ENCODE measurements at regions not wholly inside any gene's neighbourhood (a gene's known extent, or its start where the extent isn't known, plus 50 kb on each side); places are given as distances from the start of the nearest gene placed in this dataset.

DNA sequence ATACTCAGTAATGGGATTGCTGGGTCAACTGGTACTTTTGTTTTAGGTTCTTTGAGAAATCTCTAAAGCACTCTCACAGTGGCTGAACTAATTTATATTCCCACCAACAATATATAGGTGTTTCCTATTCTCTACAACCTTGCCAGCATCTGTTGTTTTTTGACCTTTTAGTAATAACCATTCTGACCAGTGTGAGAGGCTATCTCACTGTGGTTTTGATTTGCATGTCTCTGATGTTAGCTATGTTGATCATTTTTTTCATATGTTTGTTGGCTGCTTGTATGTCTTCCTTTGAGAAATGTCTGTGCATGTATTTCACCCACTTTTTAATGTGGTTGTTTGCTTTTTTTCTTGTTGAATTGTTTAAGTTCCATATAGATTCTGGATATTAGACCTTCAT is 98.2 kb upstream of the DCBLD2 start:
- intact Hi-C loops (cut with DNase I; ENCODE audit: low total_unique reads) = no loop called here
- H3K4me3 ChIP-seq = no peak overlapping the region
- no peaks in the 10 kb centered on the region for H3K36me3 ChIP-seq
- no peaks in the 10 kb centered on the region for H3K4me1 ChIP-seq
- H3K27ac ChIP-seq = no peak overlapping the region
- no peaks in the 10 kb centered on the region for H3K27me3 ChIP-seq
- no peak for TF ChIP-seq POLR2A (IDR thresholded peaks at IDR 0.05)
- TF ChIP-seq EP300 (IDR thresholded peaks at IDR 0.05) = no peak
- TF ChIP-seq, protein P1, sequence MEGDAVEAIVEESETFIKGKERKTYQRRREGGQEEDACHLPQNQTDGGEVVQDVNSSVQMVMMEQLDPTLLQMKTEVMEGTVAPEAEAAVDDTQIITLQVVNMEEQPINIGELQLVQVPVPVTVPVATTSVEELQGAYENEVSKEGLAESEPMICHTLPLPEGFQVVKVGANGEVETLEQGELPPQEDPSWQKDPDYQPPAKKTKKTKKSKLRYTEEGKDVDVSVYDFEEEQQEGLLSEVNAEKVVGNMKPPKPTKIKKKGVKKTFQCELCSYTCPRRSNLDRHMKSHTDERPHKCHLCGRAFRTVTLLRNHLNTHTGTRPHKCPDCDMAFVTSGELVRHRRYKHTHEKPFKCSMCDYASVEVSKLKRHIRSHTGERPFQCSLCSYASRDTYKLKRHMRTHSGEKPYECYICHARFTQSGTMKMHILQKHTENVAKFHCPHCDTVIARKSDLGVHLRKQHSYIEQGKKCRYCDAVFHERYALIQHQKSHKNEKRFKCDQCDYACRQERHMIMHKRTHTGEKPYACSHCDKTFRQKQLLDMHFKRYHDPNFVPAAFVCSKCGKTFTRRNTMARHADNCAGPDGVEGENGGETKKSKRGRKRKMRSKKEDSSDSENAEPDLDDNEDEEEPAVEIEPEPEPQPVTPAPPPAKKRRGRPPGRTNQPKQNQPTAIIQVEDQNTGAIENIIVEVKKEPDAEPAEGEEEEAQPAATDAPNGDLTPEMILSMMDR (IDR thresholded peaks at IDR 0.05) = no peak
- TF ChIP-seq POLR2AphosphoS5 (IDR thresholded peaks at IDR 0.05) = no peak
- H3K9me3 ChIP-seq = peaks cover 0 to 6% (median 0%) of the 10 kb centered on the region in 4 donors
- no peak for DNase-seq

DNA sequence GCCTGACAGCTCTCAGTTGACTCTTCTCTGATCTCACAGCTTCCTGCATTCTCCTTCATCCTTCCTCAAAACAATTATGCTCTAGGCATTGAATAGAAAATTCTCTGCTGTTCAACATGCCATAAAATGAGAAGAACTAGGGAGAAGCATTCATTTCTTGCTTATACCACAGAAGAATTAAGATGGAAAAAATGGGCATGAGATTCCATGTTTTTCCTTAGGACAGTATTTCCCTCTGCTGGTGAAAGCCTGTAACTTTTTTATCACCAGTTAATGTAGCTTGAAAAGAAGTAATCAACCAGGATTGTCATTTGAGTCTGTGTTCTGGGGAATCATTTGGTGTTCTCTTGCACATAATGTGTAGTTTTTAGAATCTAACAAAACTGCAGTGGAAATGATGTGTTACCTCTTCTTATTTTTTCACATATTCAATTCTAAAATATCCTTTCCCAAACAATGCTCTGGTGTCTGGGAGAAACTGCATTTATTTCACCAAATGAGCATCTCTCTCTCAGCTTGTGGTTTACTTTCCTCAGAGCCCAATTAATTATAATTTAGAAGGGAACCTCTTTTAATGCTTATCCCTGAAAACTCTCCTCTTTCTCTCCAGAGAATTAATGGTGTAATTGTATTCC is 92.8 kb upstream of the DCBLD2 start:
- TF ChIP-seq, protein P1 (IDR thresholded peaks at IDR 0.05) = peak in 5 of 7 experiments; percentile 53 to 70 (median 55)
- no peak for TF ChIP-seq POLR2AphosphoS5 (IDR thresholded peaks at IDR 0.05)
- no peaks in the 10 kb centered on the region for H3K27me3 ChIP-seq
- intact Hi-C loops (cut with DNase I; ENCODE audit: low total_unique reads) = loop anchor here (2.0 kb wide), 1 partner anchor 177 kb away; no protein-coding TSS in a partner anchor
- H3K9me3 ChIP-seq = no peaks in the 10 kb centered on the region
- H3K27ac ChIP-seq = no peak overlapping the region
- no peaks in the 10 kb centered on the region for H3K36me3 ChIP-seq
- peak in 1 of 2 donors; percentile 65 for DNase-seq
- no peak overlapping the region for H3K4me3 ChIP-seq
- H3K4me1 ChIP-seq = no peaks in the 10 kb centered on the region

DNA sequence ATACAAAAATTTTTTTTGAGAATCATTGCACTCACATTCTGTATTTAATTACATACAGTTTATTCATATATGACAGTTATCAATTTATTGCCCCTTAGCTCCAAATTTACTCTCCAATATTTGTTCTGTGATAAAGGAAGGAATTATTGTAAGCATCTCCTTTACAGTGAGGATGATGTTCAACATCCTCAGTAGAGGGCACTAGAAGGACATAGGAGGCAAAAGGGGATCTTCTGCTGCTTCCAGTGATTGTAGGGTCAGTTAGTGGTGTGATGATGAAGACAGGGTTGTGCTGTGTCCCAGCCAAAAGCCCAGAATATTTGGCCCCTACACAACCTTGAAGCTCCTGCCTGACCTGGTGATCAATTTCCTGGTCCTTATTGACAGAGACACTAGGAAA is 89.9 kb upstream of the DCBLD2 start:
- H3K9me3 ChIP-seq = no peaks in the 10 kb centered on the region
- intact Hi-C loops (cut with DNase I; ENCODE audit: low total_unique reads) = no loop called here
- TF ChIP-seq POLR2AphosphoS5 (IDR thresholded peaks at IDR 0.05) (no peak), POLR2A (IDR thresholded peaks at IDR 0.05) (no peak), EP300 (IDR thresholded peaks at IDR 0.05) (no peak)
- TF ChIP-seq, protein P1 (IDR thresholded peaks at IDR 0.05) = no peak
- DNase-seq = no peak
- H3K4me1 ChIP-seq = no peaks in the 10 kb centered on the region
- no peak overlapping the region for H3K4me3 ChIP-seq
- H3K27ac ChIP-seq = no peak overlapping the region
- H3K27me3 ChIP-seq = no peaks in the 10 kb centered on the region
- no peaks in the 10 kb centered on the region for H3K36me3 ChIP-seq

DNA sequence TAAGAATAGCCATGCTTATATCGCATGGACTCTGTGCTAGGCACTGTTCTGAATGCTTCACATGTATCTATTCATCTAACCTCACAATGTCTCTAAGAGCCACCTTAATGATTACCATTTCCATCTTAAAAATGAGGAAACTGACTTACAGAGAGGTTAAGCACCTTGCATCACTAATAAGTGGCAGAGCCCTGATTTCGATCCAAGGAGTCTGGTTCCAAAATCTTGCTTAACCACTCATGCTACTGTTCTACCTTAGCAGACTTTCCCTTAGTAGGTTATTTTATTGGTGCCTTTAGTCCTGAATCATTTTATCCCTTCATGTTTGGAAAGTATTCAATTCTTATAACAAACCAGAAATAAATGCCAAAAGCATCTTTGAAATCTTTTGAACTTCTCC is 89.2 kb upstream of the DCBLD2 start:
- Histone ChIP-seq H3K27me3 (no peaks in the 10 kb centered on the region), H3K4me3 (no peak overlapping the region), H3K36me3 (no peaks in the 10 kb centered on the region), H3K9me3 (no peaks in the 10 kb centered on the region), H3K27ac (no peak overlapping the region), H3K4me1 (no peaks in the 10 kb centered on the region)
- WGBS, 5 donors = 81 to 94% (median 84%) methylated on average over 2 of the region's 2 CpGs
- DNase-seq = no peak
- TF ChIP-seq EP300 (IDR thresholded peaks at IDR 0.05) (no peak), POLR2A (IDR thresholded peaks at IDR 0.05) (no peak)
- intact Hi-C loops (cut with DNase I; ENCODE audit: low total_unique reads) = no loop called here

DNA sequence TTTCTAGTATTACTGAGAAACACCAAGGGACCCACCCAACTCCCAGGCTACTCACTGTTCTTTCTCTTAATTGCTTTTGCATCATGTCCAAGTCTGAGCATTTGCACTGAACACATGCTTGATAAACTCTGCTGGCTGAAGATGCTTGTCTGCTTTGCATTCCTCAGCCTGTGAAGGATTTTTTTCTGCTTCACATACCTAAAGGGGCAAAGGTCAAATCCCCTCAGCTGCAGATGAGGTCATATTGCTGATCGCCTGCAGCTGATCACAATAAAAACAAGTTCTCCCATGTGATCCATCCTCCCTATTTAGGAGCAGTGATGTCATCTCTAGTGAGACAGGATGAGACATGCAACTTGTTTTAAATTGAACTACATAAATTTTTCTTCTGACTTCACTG is 84.6 kb upstream of the DCBLD2 start:
- no peaks in the 10 kb centered on the region for H3K4me1 ChIP-seq
- WGBS, 5 donors = 22 to 43% (median 26%) methylated on average over 1 of the region's 1 CpG
- H3K9me3 ChIP-seq = no peaks in the 10 kb centered on the region

More for the DNA sequence above, 84.6 kb upstream of the DCBLD2 start:
- Histone ChIP-seq H3K4me3 (no peak overlapping the region), H3K36me3 (no peaks in the 10 kb centered on the region), H3K27me3 (no peaks in the 10 kb centered on the region), H3K27ac (no peak overlapping the region)
- peak in 1 of 2 donors; percentile 75 for DNase-seq
- TF ChIP-seq EP300 (IDR thresholded peaks at IDR 0.05) (no peak), POLR2AphosphoS5 (IDR thresholded peaks at IDR 0.05) (no peak), POLR2A (IDR thresholded peaks at IDR 0.05) (no peak)
- intact Hi-C loops (cut with DNase I; ENCODE audit: low total_unique reads) = no loop called here

Data from stomach (tissue), 8 donors.